Vagina (tissue), 2 donors: ENCODE measurements at regions not wholly inside any gene's neighbourhood (a gene's known extent, or its start where the extent isn't known, plus 50 kb on each side); places are given as distances from the start of the nearest gene placed in this dataset.

Source experiments
- DNase-seq, 2 donors: peaks; one replicate each; pipeline ENCODE4 v3.0.0-alpha.2; 2017; ENCODE audit errors: extremely low spot score in 2 of 2
- H3K27ac ChIP-seq: fragments of 200-600 bp; sonication (generic); one replicate; pipeline ENCODE4 v1.5.1; 2019
- H3K27me3 ChIP-seq: fragments of 200-600 bp; sonication (generic); one replicate; pipeline ENCODE4 v1.5.1; 2019
- H3K36me3 ChIP-seq, 2 donors: fragments of 200-600 bp; sonication (generic); one replicate each; pipeline ENCODE4 v1.5.1; 2017 to 2019
- H3K4me1 ChIP-seq: fragments of 200-600 bp; sonication (generic); one replicate; pipeline ENCODE4 v1.5.1; 2019
- H3K4me3 ChIP-seq, 2 donors: fragments of 200-600 bp; sonication (generic); 1 replicate in 1 of 2; 2 replicates in 1 of 2; pipeline ENCODE4 v1.5.1; 2016 to 2019
- H3K9me3 ChIP-seq: fragments of 200-600 bp; sonication (generic); one replicate; pipeline ENCODE4 v1.5.1; 2019
- POLR2A ChIP-seq, 2 donors: fragments of 450-650 bp; IDR thresholded peaks; one replicate each; pipeline ENCODE4 v1.6.1; 2017; ENCODE audit warnings: antibody characterized with exemption in 2 of 2, mild to moderate bottlenecking in 2 of 2, moderate library complexity in 2 of 2
- POLR2AphosphoS5 ChIP-seq, 2 donors: sonication (generic); formaldehyde crosslinking; IDR thresholded peaks; one replicate each; pipeline ENCODE4 v1.9.0; 2017; ENCODE audit warnings: antibody characterized with exemption in 2 of 2, mild to moderate bottlenecking in 2 of 2, low read depth in 1 of 2; ENCODE audit not compliant: insufficient read depth in 1 of 2
- intact Hi-C: fragments of 100-400 bp; cut with DNase I; formaldehyde crosslinking; loops from one replicate; pipeline ENCODE4 v1.15.1; 2023
- TF ChIP-seq, protein P1 (sequence below), 3 experiments: fragments of 450-650 bp in 2 of 3; fragments of 200-600 bp in 1 of 3; sonication (generic) in 1 of 3; IDR thresholded peaks; one replicate each; pipeline ENCODE4 v1.5.1; 2017 to 2019; ENCODE audit warnings: antibody characterized with exemption in 3 of 3, mild to moderate bottlenecking in 2 of 3, moderate library complexity in 2 of 3

GRCh38 chr13:79682164-79682563 is 201.2 kb downstream of the NDFIP2 start:
- H3K4me3 ChIP-seq: no peak overlapping the region
- intact Hi-C loops: no loop called here
- H3K27ac ChIP-seq: no peak overlapping the region
- H3K9me3 ChIP-seq: no peaks in the 10 kb centered on the region
- H3K36me3 ChIP-seq: no peaks in the 10 kb centered on the region
- DNase-seq: no peak
- H3K27me3 ChIP-seq: no peaks in the 10 kb centered on the region
- TF ChIP-seq, protein P1, sequence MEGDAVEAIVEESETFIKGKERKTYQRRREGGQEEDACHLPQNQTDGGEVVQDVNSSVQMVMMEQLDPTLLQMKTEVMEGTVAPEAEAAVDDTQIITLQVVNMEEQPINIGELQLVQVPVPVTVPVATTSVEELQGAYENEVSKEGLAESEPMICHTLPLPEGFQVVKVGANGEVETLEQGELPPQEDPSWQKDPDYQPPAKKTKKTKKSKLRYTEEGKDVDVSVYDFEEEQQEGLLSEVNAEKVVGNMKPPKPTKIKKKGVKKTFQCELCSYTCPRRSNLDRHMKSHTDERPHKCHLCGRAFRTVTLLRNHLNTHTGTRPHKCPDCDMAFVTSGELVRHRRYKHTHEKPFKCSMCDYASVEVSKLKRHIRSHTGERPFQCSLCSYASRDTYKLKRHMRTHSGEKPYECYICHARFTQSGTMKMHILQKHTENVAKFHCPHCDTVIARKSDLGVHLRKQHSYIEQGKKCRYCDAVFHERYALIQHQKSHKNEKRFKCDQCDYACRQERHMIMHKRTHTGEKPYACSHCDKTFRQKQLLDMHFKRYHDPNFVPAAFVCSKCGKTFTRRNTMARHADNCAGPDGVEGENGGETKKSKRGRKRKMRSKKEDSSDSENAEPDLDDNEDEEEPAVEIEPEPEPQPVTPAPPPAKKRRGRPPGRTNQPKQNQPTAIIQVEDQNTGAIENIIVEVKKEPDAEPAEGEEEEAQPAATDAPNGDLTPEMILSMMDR (IDR thresholded peaks at IDR 0.05): no peak
- no peak for TF ChIP-seq POLR2A (IDR thresholded peaks at IDR 0.05)
- TF ChIP-seq POLR2AphosphoS5 (IDR thresholded peaks at IDR 0.05; ENCODE audit: insufficient read depth in 1 of 2, low read depth in 1 of 2): no peak
- no peaks in the 10 kb centered on the region for H3K4me1 ChIP-seq

- Histone ChIP-seq H3K4me1 (no peaks in the 10 kb centered on the region), H3K4me3 (no peak overlapping the region), H3K9me3 (no peaks in the 10 kb centered on the region), H3K36me3 (no peaks in the 10 kb centered on the region), H3K27me3 (no peaks in the 10 kb centered on the region), H3K27ac (no peak overlapping the region)
- DNase-seq: no peak
- TF ChIP-seq POLR2AphosphoS5 (IDR thresholded peaks at IDR 0.05; ENCODE audit: insufficient read depth in 1 of 2, low read depth in 1 of 2) (no peak), POLR2A (IDR thresholded peaks at IDR 0.05) (no peak)
- TF ChIP-seq, protein P1 (IDR thresholded peaks at IDR 0.05): no peak
- intact Hi-C loops: no loop called here
Measured at GRCh38 chr13:79681069-79681468, 200.1 kb downstream of the NDFIP2 start.

GRCh38 chr13:79680485-79680884 is 199.5 kb downstream of the NDFIP2 start:
- Histone ChIP-seq H3K4me3 (no peak overlapping the region), H3K27me3 (no peaks in the 10 kb centered on the region), H3K4me1 (peaks cover 5% of the 10 kb centered on the region), H3K27ac (no peak overlapping the region), H3K9me3 (no peaks in the 10 kb centered on the region), H3K36me3 (no peaks in the 10 kb centered on the region)
- no peak for DNase-seq
- intact Hi-C loops: no loop called here
- TF ChIP-seq POLR2A (IDR thresholded peaks at IDR 0.05): no peak
- TF ChIP-seq, protein P1 (IDR thresholded peaks at IDR 0.05): no peak
- TF ChIP-seq POLR2AphosphoS5 (IDR thresholded peaks at IDR 0.05; ENCODE audit: insufficient read depth in 1 of 2, low read depth in 1 of 2): no peak

DNA sequence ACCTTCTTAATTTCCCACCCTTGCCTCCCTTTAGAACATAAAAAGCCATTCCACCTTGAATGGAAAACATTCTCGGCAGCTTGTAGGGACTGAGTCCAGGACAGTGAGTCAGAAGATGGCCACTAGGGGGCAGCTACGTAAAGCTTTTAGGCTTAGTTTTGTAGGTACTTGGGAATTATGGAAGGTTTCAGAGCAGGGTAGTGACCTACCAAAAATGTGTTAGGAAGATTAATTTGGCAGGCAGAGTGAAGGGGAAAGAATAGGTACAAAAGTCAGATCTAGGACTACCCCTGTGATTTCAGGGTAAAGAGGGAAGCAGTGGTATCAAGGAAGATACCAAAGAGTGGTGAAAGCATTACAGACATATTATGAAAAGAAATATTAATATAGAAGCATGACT is 198.4 kb downstream of the NDFIP2 start:
- Histone ChIP-seq H3K4me1 (peaks cover 13% of the 10 kb centered on the region), H3K36me3 (no peaks in the 10 kb centered on the region), H3K27me3 (no peaks in the 10 kb centered on the region), H3K4me3 (no peak overlapping the region), H3K9me3 (no peaks in the 10 kb centered on the region), H3K27ac (no peak overlapping the region)
- no peak for DNase-seq
- intact Hi-C loops: no loop called here
- TF ChIP-seq POLR2AphosphoS5 (IDR thresholded peaks at IDR 0.05; ENCODE audit: insufficient read depth in 1 of 2, low read depth in 1 of 2): no peak
- TF ChIP-seq POLR2A (IDR thresholded peaks at IDR 0.05): no peak
- TF ChIP-seq, protein P1 (IDR thresholded peaks at IDR 0.05): peak; percentile 44 to 71 (median 68)

- Histone ChIP-seq H3K4me1 (peaks cover 13% of the 10 kb centered on the region), H3K27ac (no peak overlapping the region), H3K9me3 (no peaks in the 10 kb centered on the region), H3K36me3 (no peaks in the 10 kb centered on the region), H3K27me3 (no peaks in the 10 kb centered on the region), H3K4me3 (no peak overlapping the region)
- intact Hi-C loops: no loop called here
- no peak for DNase-seq
- TF ChIP-seq, protein P1 (IDR thresholded peaks at IDR 0.05): no peak
- TF ChIP-seq POLR2AphosphoS5 (IDR thresholded peaks at IDR 0.05; ENCODE audit: insufficient read depth in 1 of 2, low read depth in 1 of 2): no peak
- TF ChIP-seq POLR2A (IDR thresholded peaks at IDR 0.05): no peak
Measured at GRCh38 chr13:79678100-79678499, 197.1 kb downstream of the NDFIP2 start.
